ENCODE measurements at regions not wholly inside any gene's neighbourhood (a gene's known extent, or its start where the extent isn't known, plus 50 kb on each side); places are given as distances from the start of the nearest gene placed in this dataset.

DNA sequence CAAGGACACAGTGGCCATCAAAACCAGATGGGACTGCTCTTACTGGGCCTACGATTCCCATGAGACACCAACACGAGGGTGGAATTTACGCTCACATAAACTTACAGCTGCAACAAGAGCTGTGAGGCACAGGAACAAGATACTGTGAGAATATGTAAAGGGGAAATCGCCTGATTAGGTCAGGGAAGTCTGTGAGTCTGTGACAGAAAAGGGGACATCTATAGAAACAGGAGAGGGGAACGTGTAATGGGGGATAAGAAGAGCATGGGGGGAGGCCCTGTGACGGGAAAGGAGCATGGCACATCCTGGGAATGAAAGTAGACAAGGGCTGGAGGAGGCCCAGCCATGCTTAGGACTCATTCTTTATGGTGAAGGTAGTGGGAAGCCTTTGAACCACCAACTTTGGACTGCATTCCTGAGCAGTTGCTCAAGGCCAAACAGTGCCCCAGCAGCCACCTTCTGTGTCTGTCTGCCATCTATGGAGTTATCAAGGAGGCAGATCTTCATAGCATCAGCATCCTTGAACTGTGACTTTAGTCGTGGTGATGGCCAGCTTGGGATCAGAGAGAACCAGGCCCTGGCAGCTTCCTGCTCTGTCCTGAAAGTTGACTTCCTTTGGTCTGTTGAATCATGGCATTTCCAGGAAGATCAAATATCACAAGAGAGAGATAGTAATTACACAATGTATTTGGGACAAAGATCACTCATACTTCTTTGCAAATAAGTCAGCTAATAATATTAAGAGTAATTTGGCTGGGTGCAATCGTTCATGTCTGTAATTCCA is 87.9 kb upstream of the FAM169A start:
- DNase-seq = no peak

DNA sequence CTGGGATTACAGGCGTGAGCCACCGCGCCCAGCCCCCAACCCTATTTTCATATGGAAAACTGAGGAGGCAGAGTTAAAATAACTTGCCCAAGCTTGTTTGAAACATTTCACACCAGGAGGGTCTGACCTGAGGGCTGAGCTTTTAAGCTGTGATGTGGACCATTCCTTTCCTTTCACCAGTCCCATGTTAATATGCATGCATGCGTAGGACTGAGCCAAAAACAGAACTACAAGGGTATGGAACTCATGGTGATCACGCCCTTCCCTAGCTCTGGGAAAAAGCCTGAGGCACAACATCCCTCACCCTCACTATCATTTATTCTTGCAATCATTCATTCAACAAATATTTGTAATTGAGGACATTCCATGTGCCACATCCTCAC is 87.4 kb upstream of the FAM169A start:
- no peak for DNase-seq

DNA sequence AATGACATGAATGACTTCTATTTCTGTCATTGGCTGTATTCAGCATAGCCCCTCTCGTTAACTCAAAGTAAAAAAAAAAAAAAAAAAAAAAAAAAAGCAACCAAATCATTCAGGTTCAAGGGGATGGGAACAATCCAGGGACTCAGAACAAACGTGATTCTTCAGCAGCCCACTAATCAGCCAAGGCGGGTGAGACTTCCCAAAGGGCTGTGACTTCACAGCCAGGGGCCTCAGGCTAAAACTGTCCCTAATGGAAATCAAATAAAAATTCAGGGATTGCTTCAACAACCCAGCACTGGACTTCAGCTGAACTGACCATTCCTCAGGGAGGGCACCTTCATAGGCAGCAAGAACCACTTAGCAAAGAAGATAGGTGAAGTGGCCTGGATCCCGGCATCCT is 86.2 kb upstream of the FAM169A start:
- no peak for DNase-seq

DNA sequence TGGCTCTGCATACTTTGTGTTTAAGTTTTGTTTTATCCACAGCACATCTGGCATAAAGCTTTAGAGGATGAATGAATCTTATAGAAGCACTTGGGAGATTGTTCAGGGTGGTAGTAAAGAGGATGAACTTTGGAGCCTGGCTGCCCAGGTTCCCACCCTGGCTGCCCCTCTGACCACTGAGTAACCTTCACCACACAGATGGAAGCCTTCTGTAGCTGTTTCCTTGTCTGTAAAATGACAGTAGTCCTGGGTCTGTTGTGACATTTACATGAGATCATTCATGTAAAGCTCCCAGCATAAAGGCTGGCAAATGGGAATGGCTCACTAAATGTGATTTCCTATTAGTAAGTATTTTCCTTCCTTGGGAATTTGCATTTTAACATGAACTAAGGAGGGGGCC is 85.7 kb upstream of the FAM169A start:
- DNase-seq = no peak

GRCh38 chr5:74950836-74951515 is 84.8 kb upstream of the FAM169A start:
- DNase-seq = no peak

DNA sequence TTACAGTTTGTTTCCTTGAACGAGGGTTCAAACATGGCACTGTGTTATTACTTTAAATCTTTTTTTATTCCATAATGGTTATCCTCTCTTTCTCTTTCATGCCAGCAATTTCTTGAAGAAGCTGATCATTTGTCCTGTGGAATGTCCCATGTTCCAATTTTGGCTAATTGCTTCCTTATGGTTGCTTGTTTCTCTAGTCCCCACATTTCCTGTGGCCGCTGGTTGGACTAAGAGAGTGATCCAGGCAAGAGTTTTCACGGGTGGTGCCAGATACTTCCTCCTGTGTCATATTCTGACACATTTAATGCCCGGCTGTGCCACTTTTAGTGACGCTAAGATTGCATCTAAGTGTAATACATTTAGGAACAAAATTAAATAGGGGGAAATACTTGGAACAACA is 83.8 kb upstream of the FAM169A start:
- DNase-seq = no peak

- DNase-seq = no peak
Measured at GRCh38 chr5:74948031-74948546, 81.9 kb upstream of the FAM169A start.

DNA sequence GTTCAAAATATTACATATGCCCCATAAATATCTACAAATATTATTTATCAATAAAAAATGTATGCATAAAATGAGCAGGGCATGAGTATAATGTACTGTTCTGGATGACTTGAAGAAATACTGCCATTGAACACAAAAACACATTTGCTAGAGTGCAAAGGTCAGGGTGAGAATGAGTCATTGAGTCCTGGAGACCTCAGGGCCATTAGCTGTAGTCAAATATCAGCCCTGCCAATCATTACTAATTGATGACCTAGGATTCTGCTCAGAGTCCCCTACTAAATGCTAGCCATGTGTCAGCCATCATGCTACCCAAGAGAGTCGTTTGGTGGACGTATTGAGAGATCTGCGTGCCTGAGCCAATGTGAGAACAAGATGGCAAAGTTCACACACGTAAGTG is 80.3 kb upstream of the FAM169A start:
- DNase-seq = no peak

GRCh38 chr5:74945561-74946165 is 79.5 kb upstream of the FAM169A start:
- no peak for DNase-seq

DNA sequence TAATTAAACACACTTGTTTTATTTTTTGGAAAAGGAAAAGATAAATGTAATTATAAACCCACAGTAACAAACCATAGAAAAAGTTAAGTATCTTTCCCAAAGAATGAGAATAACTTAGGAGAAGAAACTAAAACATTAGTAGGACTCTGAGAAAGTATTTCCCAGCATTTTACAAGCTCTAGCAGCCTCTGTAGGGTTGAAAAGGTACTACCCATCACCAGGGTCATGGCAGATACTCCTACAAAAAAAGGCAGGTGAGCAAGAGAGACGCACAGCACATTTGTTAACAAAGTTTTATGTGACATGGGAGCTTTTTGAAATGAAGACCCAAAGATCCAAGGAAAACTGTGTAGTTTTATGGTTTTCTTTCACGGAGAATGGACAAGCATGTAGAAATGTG is 77.7 kb upstream of the FAM169A start:
- DNase-seq = no peak

GRCh38 chr5:74942622-74943286 is 76.6 kb upstream of the FAM169A start:
- DNase-seq = no peak

- DNase-seq = no peak
Measured at GRCh38 chr5:74940782-74941353, 74.7 kb upstream of the FAM169A start.

DNA sequence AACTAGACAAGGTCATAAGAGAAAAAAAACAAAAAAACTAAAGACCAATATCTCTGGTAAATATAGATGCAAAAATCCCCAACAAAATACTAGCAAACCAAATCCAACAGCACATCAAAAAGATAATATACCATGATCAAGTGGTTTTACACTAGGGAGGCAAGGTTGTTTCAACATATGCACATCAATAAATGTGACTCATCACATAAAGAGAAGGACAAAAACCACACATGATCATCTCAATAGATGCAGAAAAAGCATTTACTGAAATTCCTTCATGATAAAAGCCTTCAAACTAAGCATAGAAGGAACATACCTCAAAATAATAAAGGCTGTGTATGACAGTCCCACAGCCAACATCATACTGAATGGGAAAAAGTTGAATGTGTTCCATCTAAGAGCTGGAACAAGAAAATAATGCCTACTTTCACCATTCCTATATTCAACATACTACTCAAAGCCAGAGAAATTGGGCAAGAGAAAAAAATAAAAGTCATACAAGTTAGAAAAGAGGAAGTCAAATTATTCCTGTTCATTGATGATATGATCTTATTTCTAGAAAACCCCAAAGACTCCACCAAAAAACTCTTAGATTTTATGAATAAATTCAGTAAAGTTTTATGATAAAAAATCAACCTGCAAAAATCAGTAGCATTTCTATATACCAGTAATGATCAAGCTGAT is 72.2 kb upstream of the FAM169A start:
- DNase-seq = no peak

DNA sequence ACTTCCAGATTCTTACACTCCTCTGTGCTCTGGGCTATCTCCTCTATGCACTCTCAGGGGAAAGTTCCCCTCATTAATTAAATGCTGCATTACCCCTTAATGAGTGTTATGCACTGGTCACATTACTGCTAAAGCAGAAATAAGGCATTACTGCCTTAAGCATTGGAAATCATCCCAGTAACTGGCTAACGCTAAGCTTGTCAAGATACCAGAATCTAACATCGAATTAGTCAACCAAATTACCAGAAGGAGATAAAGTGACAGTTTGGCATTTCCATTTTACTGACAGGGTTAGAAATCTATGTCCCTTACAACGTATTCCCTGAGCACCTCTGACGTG is 69.5 kb upstream of the FAM169A start:
- DNase-seq = no peak

DNA sequence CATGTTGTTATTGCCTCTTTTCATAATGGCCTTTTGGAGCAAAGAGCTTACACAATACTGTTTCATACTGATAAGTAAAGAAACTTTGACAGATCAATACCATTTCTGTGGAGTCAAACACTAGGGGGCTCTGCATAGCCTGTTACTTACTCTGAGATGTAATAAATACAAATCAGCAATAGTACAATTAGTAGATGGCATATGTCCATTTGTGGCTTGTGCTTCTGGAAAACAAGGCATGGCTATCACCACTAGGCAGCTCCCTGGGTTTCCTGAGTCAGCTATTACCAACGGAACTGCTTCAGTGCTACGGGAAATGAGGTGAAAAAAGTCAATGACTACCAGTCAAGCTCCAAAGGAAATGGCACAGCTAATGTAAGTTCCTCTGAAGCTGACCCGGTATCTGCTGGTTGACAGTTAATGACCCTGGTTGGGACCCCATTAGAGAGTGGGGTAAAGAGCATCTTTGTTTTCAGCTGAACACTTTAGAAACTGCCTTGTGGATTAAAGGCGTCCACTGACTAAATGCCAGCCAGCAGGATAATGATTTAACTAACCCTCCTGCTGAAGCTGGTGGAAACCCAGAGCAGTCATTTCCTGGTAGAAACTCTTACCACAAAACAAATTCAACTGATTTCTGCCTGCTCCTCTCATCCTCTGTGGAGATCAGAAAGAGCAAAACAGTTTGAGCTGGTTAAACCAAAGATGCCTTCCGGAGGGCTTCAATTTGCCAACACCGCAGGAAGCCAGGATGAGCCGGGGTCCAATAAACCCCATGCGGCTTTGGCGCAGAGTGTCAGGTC is 69.0 kb upstream of the FAM169A start:
- DNase-seq = peak; percentile 9

- DNase-seq = no peak
Measured at GRCh38 chr5:74927336-74927735, 61.1 kb upstream of the FAM169A start.

- DNase-seq = peak; percentile 53
Measured at GRCh38 chr5:74919487-74919886, 53.3 kb upstream of the FAM169A start.

- DNase-seq = no peak
Measured at GRCh38 chr5:74919041-74919440, 52.9 kb upstream of the FAM169A start.

DNA sequence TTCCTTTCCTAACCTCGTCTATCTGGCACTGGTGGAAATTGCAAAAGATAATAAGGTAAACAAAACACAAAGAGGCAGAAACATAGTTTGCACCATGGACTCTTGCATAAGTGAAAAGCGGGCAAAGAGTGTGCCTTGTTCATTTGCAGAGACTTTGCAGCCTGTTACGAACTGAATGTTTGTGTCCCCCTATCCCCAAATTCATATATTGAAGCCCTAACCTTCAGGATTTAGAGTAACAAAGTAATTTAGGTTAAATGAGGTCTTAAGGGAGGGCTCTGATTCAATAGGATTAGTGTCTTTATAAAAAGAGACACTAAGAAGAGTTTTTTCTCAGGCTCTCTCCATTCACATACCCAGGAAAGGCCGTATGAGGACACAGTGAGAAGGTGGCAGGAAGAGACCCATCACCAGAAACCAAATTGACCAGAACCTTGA is 52.1 kb upstream of the FAM169A start:
- DNase-seq = no peak

- peak; percentile 35 for DNase-seq
Measured at GRCh38 chr5:74916831-74917710, 50.9 kb upstream of the FAM169A start.
